OCI-LY1 (cell line): ENCODE measurements at regions not wholly inside any gene's neighbourhood (a gene's known extent, or its start where the extent isn't known, plus 50 kb on each side); places are given as distances from the start of the nearest gene placed in this dataset.
"Not testable (repeated sequence)": the region's sequence is repeated elsewhere in the genome, so short reads cannot be mapped to it uniquely, and the experiment has no call there.

ENCODE experiments used
- H2AFZ ChIP-seq: fragments of 200-600 bp; sonication (generic), shearing (Covaris generic); 2 replicates; pipeline ENCODE4 v1.6.0; 2014; ENCODE audit warnings: antibody characterized with exemption, mild to moderate bottlenecking, low read length
- H3F3A ChIP-seq: fragments of 200-600 bp; sonication (generic), shearing (Covaris generic); 2 replicates; pipeline ENCODE4 v1.6.0; 2014; ENCODE audit warnings: mild to moderate bottlenecking, antibody characterized with exemption, low read length, moderate library complexity; ENCODE audit not compliant: insufficient read depth
- H3K27ac ChIP-seq: fragments of 200-600 bp; sonication (generic); 2 replicates; pipeline ENCODE4 v1.5.1; 2014; ENCODE audit warnings: low read length, mixed run types, mild to moderate bottlenecking, low read depth; ENCODE audit not compliant: poor library complexity, severe bottlenecking
- H3K27me3 ChIP-seq: fragments of 200-600 bp; sonication (generic); 2 replicates; pipeline ENCODE4 v1.6.0; 2014; ENCODE audit warnings: antibody characterized with exemption, mild to moderate bottlenecking, low read length, moderate library complexity; ENCODE audit not compliant: insufficient read depth
- H3K36me3 ChIP-seq: fragments of 200-600 bp; sonication (generic); 2 replicates; pipeline ENCODE4 v1.6.1; 2014; ENCODE audit warnings: mild to moderate bottlenecking, antibody characterized with exemption, low read length, moderate library complexity, mixed read lengths; ENCODE audit not compliant: insufficient read depth
- H3K4me1 ChIP-seq: fragments of 200-600 bp; sonication (generic); 2 replicates; pipeline ENCODE4 v1.5.1; 2014; ENCODE audit warnings: mild to moderate bottlenecking, low read length, moderate library complexity; ENCODE audit not compliant: insufficient read depth, severe bottlenecking
- H3K4me2 ChIP-seq: fragments of 200-600 bp; sonication (generic), shearing (Covaris generic); 2 replicates; pipeline ENCODE4 v1.6.1; 2014; ENCODE audit warnings: low read length
- H3K4me3 ChIP-seq: fragments of 200-600 bp; sonication (generic); 2 replicates; pipeline ENCODE4 v1.5.1; 2014; ENCODE audit warnings: low read length, low read depth, mild to moderate bottlenecking, mixed read lengths; ENCODE audit not compliant: poor library complexity, severe bottlenecking
- H3K79me2 ChIP-seq: fragments of 200-600 bp; shearing (Covaris generic); 2 replicates; pipeline ENCODE4 v1.6.1; 2016; ENCODE audit warnings: mixed run types, low read length, mixed read lengths; ENCODE audit not compliant: insufficient read depth
- H3K9ac ChIP-seq: fragments of 200-600 bp; sonication (generic), shearing (Covaris generic); 2 replicates; pipeline ENCODE4 v1.6.1; 2014; ENCODE audit warnings: mild to moderate bottlenecking, low read length, mixed read lengths
- H3K9me2 ChIP-seq: fragments of 200-600 bp; sonication (generic), shearing (Covaris generic); 2 replicates; pipeline ENCODE4 v1.6.1; 2014; ENCODE audit warnings: low read depth, mild to moderate bottlenecking, low read length, mixed read lengths
- H3K9me3 ChIP-seq: fragments of 200-600 bp; shearing (Covaris generic); 2 replicates; pipeline ENCODE4 v1.6.1; 2014; ENCODE audit warnings: low read length, mixed read lengths
- H4K20me1 ChIP-seq: fragments of 200-600 bp; sonication (generic), shearing (Covaris generic); 2 replicates; pipeline ENCODE4 v1.6.0; 2016; ENCODE audit warnings: mild to moderate bottlenecking, low read length; ENCODE audit not compliant: insufficient read depth
- CTCF ChIP-seq: fragments of 200-600 bp; sonication (generic), shearing (Covaris generic); IDR thresholded peaks from 2 replicates; pipeline ENCODE4 v1.5.1; 2017; ENCODE audit warnings: mild to moderate bottlenecking, antibody characterized with exemption, low read length, moderate library complexity, mixed read lengths
- EZH2 ChIP-seq: fragments of 200-600 bp; sonication (generic), shearing (Covaris generic); IDR thresholded peaks from 2 replicates; pipeline ENCODE4 v1.8.0; 2017; ENCODE audit warnings: borderline replicate concordance, mixed run types, mild to moderate bottlenecking, antibody characterized with exemption, low read length, moderate library complexity, mixed read lengths

GRCh38 chr20:55417836-55418235 is 587.5 kb downstream of the CBLN4 start:
- no peaks in the 10 kb centered on the region for H3K79me2 ChIP-seq
- TF ChIP-seq EZH2 (no peak), CTCF (no peak)
- no peak overlapping the region for H3K27ac ChIP-seq
- H3F3A ChIP-seq, result no peaks in the 10 kb centered on the region
- no peaks in the 10 kb centered on the region for H3K36me3 ChIP-seq
- no peak overlapping the region for H3K4me2 ChIP-seq
- H3K4me1 ChIP-seq, result no peaks in the 10 kb centered on the region
- no peak overlapping the region for H3K4me3 ChIP-seq
- no peaks in the 10 kb centered on the region for H3K9me3 ChIP-seq
- H3K9me2 ChIP-seq, result no peaks in the 10 kb centered on the region
- no peak overlapping the region for H2AFZ ChIP-seq
- H3K9ac ChIP-seq, result no peak overlapping the region
- no peaks in the 10 kb centered on the region for H3K27me3 ChIP-seq
- H4K20me1 ChIP-seq, result no peaks in the 10 kb centered on the region

GRCh38 chr20:55415567-55416142 is 589.7 kb downstream of the CBLN4 start:
- TF ChIP-seq EZH2 (no peak), CTCF (peak; percentile 43; the same call in 1 of the 2 replicates)
- no peak overlapping the region for H3K4me2 ChIP-seq
- no peak overlapping the region for H3K9ac ChIP-seq
- H3K27ac ChIP-seq, result no peak overlapping the region
- H3K4me1 ChIP-seq, result no peaks in the 10 kb centered on the region
- H3K9me3 ChIP-seq, result no peaks in the 10 kb centered on the region
- H3F3A ChIP-seq, result no peaks in the 10 kb centered on the region
- H3K4me3 ChIP-seq, result no peak overlapping the region
- H3K27me3 ChIP-seq, result no peaks in the 10 kb centered on the region
- H4K20me1 ChIP-seq, result no peaks in the 10 kb centered on the region
- no peaks in the 10 kb centered on the region for H3K9me2 ChIP-seq
- H3K79me2 ChIP-seq, result no peaks in the 10 kb centered on the region
- H2AFZ ChIP-seq, result no peak overlapping the region
- no peaks in the 10 kb centered on the region for H3K36me3 ChIP-seq

- not testable (repeated sequence) for H3K27me3 ChIP-seq, H3K9me3 ChIP-seq, H2AFZ ChIP-seq, H3K4me1 ChIP-seq, H3K9me2 ChIP-seq, H3K36me3 ChIP-seq, H3K4me3 ChIP-seq, H3K4me2 ChIP-seq, H4K20me1 ChIP-seq, H3F3A ChIP-seq, H3K27ac ChIP-seq, H3K9ac ChIP-seq, H3K79me2 ChIP-seq
Measured at GRCh38 chr20:55412508-55412907, 592.8 kb downstream of the CBLN4 start.

GRCh38 chr20:55406891-55407290 is 598.4 kb downstream of the CBLN4 start:
- Histone ChIP-seq H3K27me3 (no peaks in the 10 kb centered on the region), H3K9ac (no peak overlapping the region), H3K79me2 (no peaks in the 10 kb centered on the region), H3K4me3 (no peak overlapping the region), H3F3A (no peaks in the 10 kb centered on the region), H3K36me3 (no peaks in the 10 kb centered on the region), H3K9me3 (no peaks in the 10 kb centered on the region), H3K27ac (no peak overlapping the region), H3K9me2 (no peaks in the 10 kb centered on the region), H2AFZ (no peak overlapping the region), H3K4me1 (no peaks in the 10 kb centered on the region), H3K4me2 (no peak overlapping the region), H4K20me1 (no peaks in the 10 kb centered on the region)
- TF ChIP-seq CTCF (no peak), EZH2 (no peak)
